CD14-positive monocyte (primary cell): ENCODE measurements at regions not wholly inside any gene's neighbourhood (a gene's known extent, or its start where the extent isn't known, plus 50 kb on each side); places are given as distances from the start of the nearest gene placed in this dataset.

Experiments
- DNase-seq, 3 donors: peaks; one replicate each; pipeline ENCODE4 v3.0.0-alpha.2; 2011 to 2022
- H2AFZ ChIP-seq: 2 replicates; pipeline ENCODE4 v1.6.0; 2012; ENCODE audit warnings: mild to moderate bottlenecking, low read depth, low read length, inconsistent platforms; ENCODE audit not compliant: insufficient read depth, poor library complexity, severe bottlenecking
- H3K27ac ChIP-seq, 2 donors: 1 replicate in 1 of 2; 2 replicates in 1 of 2; pipeline ENCODE4 v1.5.1; 2012 to 2013; ENCODE audit warnings: low read length in 2 of 2, control low read depth in 1 of 2, inconsistent platforms in 1 of 2, low read depth in 1 of 2, mild to moderate bottlenecking in 1 of 2
- H3K27me3 ChIP-seq, 2 donors: one replicate each; pipeline versions ENCODE4 v1.6.0 to v1.6.1; 2011 to 2013; ENCODE audit warnings: low read length in 2 of 2; ENCODE audit not compliant: control insufficient read depth in 2 of 2, insufficient read depth in 2 of 2
- H3K36me3 ChIP-seq, 2 donors: replicated peaks in 1 of 2; 1 replicate in 1 of 2; 2 replicates in 1 of 2; pipeline versions ENCODE4 v1.5.1 to v1.6.1; 2012 to 2013; ENCODE audit warnings: low read length in 2 of 2, control low read depth in 1 of 2, inconsistent platforms in 1 of 2, mild to moderate bottlenecking in 1 of 2; ENCODE audit not compliant: insufficient read depth in 2 of 2, control insufficient read depth in 1 of 2
- H3K4me1 ChIP-seq, 2 donors: 1 replicate in 1 of 2; 2 replicates in 1 of 2; pipeline versions ENCODE4 v1.5.1 to v1.6.1; 2012 to 2013; ENCODE audit warnings: low read length in 2 of 2, control low read depth in 1 of 2, inconsistent platforms in 1 of 2, mild to moderate bottlenecking in 1 of 2, moderate library complexity in 1 of 2; ENCODE audit not compliant: insufficient read depth in 2 of 2, control insufficient read depth in 1 of 2
- H3K4me2 ChIP-seq: replicated peaks from 2 replicates; pipeline ENCODE3; 2012; ENCODE audit warnings: low read length, moderate library complexity, mild to moderate bottlenecking; ENCODE audit not compliant: poor library complexity, severe bottlenecking; ENCODE audit errors: extremely low read depth
- H3K4me3 ChIP-seq, 3 experiments: fragments of 200-600 bp in 1 of 3; sonication (generic) in 1 of 3; replicated peaks in 1 of 3; 1 replicate in 2 of 3; 2 replicates in 1 of 3; pipeline ENCODE4 v1.5.1; 2011 to 2013; ENCODE audit warnings: low read length in 3 of 3, mild to moderate bottlenecking in 3 of 3, control low read depth in 2 of 3, low read depth in 2 of 3, inconsistent platforms in 1 of 3, moderate library complexity in 1 of 3
- H3K79me2 ChIP-seq: 2 replicates; pipeline ENCODE4 v1.6.0; 2012; ENCODE audit warnings: mild to moderate bottlenecking, control low read depth, inconsistent platforms, low read length, moderate library complexity; ENCODE audit not compliant: insufficient read depth
- H3K9ac ChIP-seq: 2 replicates; pipeline ENCODE4 v1.6.0; 2017; ENCODE audit warnings: low read length, mild to moderate bottlenecking; ENCODE audit not compliant: insufficient read depth, poor library complexity, severe bottlenecking
- H3K9me3 ChIP-seq, 2 donors: replicated peaks in 1 of 2; 1 replicate in 1 of 2; 2 replicates in 1 of 2; pipeline versions ENCODE4 v1.5.1 to v1.6.1; 2012 to 2013; ENCODE audit warnings: low read length in 2 of 2, control low read depth in 1 of 2; ENCODE audit not compliant: control insufficient read depth in 1 of 2, insufficient read depth in 1 of 2
- H4K20me1 ChIP-seq: 2 replicates; pipeline ENCODE4 v1.6.0; 2012; ENCODE audit warnings: mild to moderate bottlenecking, low read length, control low read depth, moderate library complexity; ENCODE audit not compliant: insufficient read depth
- H3K27ac Mint-ChIP-seq, 7 donors: one replicate each; pipeline ENCODE4 v1.8.0; 2020; ENCODE audit warnings: mild to moderate bottlenecking in 7 of 7, mixed read lengths in 7 of 7, moderate library complexity in 6 of 7, inconsistent platforms in 2 of 7
- H3K27me3 Mint-ChIP-seq, 3 donors: one replicate each; pipeline ENCODE4 v1.8.0; 2021 to 2022; ENCODE audit warnings: low read depth in 3 of 3, mild to moderate bottlenecking in 3 of 3, mixed read lengths in 3 of 3, moderate library complexity in 3 of 3, inconsistent platforms in 1 of 3
- H3K36me3 Mint-ChIP-seq, 2 donors: one replicate each; pipeline ENCODE4 v1.8.0; 2020; ENCODE audit warnings: mixed read lengths in 2 of 2, inconsistent platforms in 1 of 2, mild to moderate bottlenecking in 1 of 2
- H3K4me1 Mint-ChIP-seq: one replicate; pipeline ENCODE4 v1.8.0; 2020; ENCODE audit warnings: mild to moderate bottlenecking, mixed read lengths
- H3K4me3 Mint-ChIP-seq, 2 donors: one replicate each; pipeline ENCODE4 v1.8.0; 2020; ENCODE audit warnings: mild to moderate bottlenecking in 2 of 2, mixed read lengths in 2 of 2, moderate library complexity in 1 of 2
- H3K9me3 Mint-ChIP-seq, 7 donors: one replicate each; pipeline ENCODE4 v1.8.0; 2020 to 2022; ENCODE audit warnings: mixed read lengths in 7 of 7, mild to moderate bottlenecking in 6 of 7, moderate library complexity in 6 of 7, inconsistent platforms in 2 of 7
- WGBS: methylation state at CpG from one replicate; pipeline ENCODE4 v1.1.5; 2013; ENCODE audit warnings: missing lambda C conversion rate; ENCODE audit not compliant: insufficient coverage; 5-methylcytosine and 5-hydroxymethylcytosine counted together
- intact Hi-C, 2 donors: fragments of 100-400 bp; cut with micrococcal nuclease; formaldehyde crosslinking; loops; one replicate each; pipeline versions ENCODE4 v1.15.0 to v1.15.1; 2023
- TF ChIP-seq, protein P1 (sequence below): fragments of 200-600 bp; IDR thresholded peaks from one replicate; pipeline ENCODE4 v1.8.0; 2022; ENCODE audit warnings: antibody characterized with exemption, mild to moderate bottlenecking

DNA sequence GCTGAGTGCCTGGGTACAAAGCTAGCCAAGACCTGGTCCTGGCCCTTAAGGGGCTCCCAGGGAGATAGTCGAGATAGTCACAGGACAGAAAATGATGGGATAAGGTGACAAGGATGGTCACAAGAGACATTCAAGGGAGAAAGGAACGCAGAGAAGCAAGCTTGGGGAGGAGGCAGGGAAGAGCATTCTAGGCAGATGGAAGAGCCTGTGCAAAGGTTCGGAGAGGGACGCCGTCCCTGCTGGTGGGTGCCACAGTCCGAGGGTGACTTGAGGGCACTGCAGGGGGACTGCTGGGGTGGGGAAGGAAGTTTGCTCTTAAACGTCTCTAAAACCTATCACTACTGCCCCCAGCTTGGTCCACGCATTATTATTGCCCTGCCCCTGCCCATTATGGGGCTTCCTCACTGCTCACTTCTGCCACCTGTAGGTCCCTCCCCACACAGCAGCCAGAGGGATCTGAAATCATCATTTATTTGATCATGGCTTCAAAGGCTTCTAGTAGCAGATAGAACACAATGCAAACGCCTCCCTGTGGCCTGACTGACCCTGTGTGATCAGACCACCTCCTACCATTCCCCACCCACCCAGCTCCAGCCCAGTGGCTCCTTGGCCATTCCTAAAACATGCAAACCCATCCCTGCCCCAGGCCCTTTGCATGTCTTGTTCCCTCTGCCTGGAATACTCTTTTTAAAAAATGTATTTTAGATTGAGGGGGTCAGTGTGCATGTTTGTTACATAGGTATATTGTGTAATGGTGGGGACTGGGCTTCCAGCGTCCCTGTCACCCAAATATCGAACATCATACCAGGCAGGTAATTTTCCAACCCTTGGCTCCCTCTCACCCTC is 60.3 kb downstream of the RMI2 start:
- TF ChIP-seq, protein P1, sequence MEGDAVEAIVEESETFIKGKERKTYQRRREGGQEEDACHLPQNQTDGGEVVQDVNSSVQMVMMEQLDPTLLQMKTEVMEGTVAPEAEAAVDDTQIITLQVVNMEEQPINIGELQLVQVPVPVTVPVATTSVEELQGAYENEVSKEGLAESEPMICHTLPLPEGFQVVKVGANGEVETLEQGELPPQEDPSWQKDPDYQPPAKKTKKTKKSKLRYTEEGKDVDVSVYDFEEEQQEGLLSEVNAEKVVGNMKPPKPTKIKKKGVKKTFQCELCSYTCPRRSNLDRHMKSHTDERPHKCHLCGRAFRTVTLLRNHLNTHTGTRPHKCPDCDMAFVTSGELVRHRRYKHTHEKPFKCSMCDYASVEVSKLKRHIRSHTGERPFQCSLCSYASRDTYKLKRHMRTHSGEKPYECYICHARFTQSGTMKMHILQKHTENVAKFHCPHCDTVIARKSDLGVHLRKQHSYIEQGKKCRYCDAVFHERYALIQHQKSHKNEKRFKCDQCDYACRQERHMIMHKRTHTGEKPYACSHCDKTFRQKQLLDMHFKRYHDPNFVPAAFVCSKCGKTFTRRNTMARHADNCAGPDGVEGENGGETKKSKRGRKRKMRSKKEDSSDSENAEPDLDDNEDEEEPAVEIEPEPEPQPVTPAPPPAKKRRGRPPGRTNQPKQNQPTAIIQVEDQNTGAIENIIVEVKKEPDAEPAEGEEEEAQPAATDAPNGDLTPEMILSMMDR, result peak; percentile 64
- no peak overlapping the region for H3K4me2 ChIP-seq
- Mint-ChIP-seq H3K4me1 (peaks cover 9% of the 10 kb centered on the region), H3K9me3 (peaks cover 0 to 3% (median 0%) of the 10 kb centered on the region in 7 donors), H3K27me3 (peaks cover 3 to 7% (median 5%) of the 10 kb centered on the region in 3 donors), H3K27ac (no peak overlapping the region), H3K4me3 (no peak overlapping the region), H3K36me3 (peaks cover 0 to 2% of the 10 kb centered on the region in 2 donors)
- H4K20me1 ChIP-seq, result no peaks in the 10 kb centered on the region
- no peaks in the 10 kb centered on the region for H3K36me3 ChIP-seq
- intact Hi-C loops, result loop anchor here (2.0 to 5.0 kb wide), 3 partner anchors 101 to 307 kb away; no protein-coding TSS in a partner anchor
- H2AFZ ChIP-seq, result no peak overlapping the region
- no peaks in the 10 kb centered on the region for H3K9me3 ChIP-seq
- WGBS, result 68% methylated on average over 4 of the region's 11 CpGs
- H3K79me2 ChIP-seq, result no peaks in the 10 kb centered on the region
- peak in 2 of 3 donors; percentile 17 to 23 for DNase-seq
- H3K4me3 ChIP-seq, result no peak overlapping the region
- peaks cover 8 to 15% of the 10 kb centered on the region in 2 donors for H3K4me1 ChIP-seq
- no peak overlapping the region for H3K9ac ChIP-seq
- no peak overlapping the region for H3K27ac ChIP-seq
- no peaks in the 10 kb centered on the region for H3K27me3 ChIP-seq

DNA sequence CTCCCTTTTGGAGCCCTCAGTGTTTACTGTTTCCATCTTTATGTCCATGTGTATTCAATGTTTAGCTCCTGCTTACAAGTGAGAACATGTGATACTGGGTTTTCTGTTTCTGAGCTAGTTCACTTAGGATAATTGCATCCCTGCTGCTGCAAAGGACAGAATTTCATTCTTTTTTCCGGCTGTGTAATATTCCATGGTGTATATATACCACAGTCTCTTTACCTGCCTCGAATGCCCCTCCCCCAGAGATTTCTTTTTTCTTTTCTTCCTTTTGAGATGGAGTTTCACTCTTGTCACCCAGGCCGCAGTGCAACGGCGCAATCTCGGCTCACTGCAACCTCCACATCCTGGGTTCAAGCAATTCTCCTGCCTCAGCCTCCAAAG is 60.9 kb downstream of the RMI2 start:
- intact Hi-C loops, result loop anchor here (2.0 to 5.0 kb wide), 3 partner anchors 101 to 306 kb away; no protein-coding TSS in a partner anchor
- no peak overlapping the region for H2AFZ ChIP-seq
- peaks cover 2 to 7% (median 5%) of the 10 kb centered on the region in 3 donors for H3K27me3 Mint-ChIP-seq
- H3K4me3 ChIP-seq, result no peak overlapping the region
- H3K36me3 Mint-ChIP-seq, result peaks cover 0 to 2% of the 10 kb centered on the region in 2 donors
- TF ChIP-seq, protein P1, result no peak
- H4K20me1 ChIP-seq, result no peaks in the 10 kb centered on the region
- no peaks in the 10 kb centered on the region for H3K79me2 ChIP-seq
- no peak overlapping the region for H3K27ac ChIP-seq
- H3K4me2 ChIP-seq, result no peak overlapping the region
- peaks cover 15% of the 10 kb centered on the region for H3K4me1 Mint-ChIP-seq
- no peaks in the 10 kb centered on the region for H3K36me3 ChIP-seq
- 95% methylated on average over 4 of the region's 6 CpGs for WGBS
- no peaks in the 10 kb centered on the region for H3K27me3 ChIP-seq
- no peak overlapping the region for H3K4me3 Mint-ChIP-seq
- H3K27ac Mint-ChIP-seq, result no peak overlapping the region
- H3K9ac ChIP-seq, result no peak overlapping the region
- H3K9me3 Mint-ChIP-seq, result peaks cover 0 to 3% (median 0%) of the 10 kb centered on the region in 7 donors
- H3K4me1 ChIP-seq, result peaks cover 15 to 21% of the 10 kb centered on the region in 2 donors
- H3K9me3 ChIP-seq, result no peaks in the 10 kb centered on the region
- no peak for DNase-seq
